ENCODE measurements at regions not wholly inside any gene's neighbourhood (a gene's known extent, or its start where the extent isn't known, plus 50 kb on each side); places are given as distances from the start of the nearest gene placed in this dataset.

- no peak for TF ChIP-seq POLR2A (IDR thresholded peaks at IDR 0.05; ENCODE audit: extremely low read depth, insufficient read length)
- TF ChIP-seq MYC (IDR thresholded peaks at IDR 0.05; ENCODE audit: low read depth, low read length) = no peak
Observed at GRCh38 chr16:9539346-9539745, 447.9 kb downstream of the HAPSTR1 start.

Data from NB4 (cell line).